GM06990 (cell line): ENCODE measurements at regions not wholly inside any gene's neighbourhood (a gene's known extent, or its start where the extent isn't known, plus 50 kb on each side); places are given as distances from the start of the nearest gene placed in this dataset.
"Not testable (repeated sequence)": the region's sequence is repeated elsewhere in the genome, so short reads cannot be mapped to it uniquely, and the experiment has no call there.

Source experiments
- DNase-seq: peaks from one replicate; pipeline ENCODE4 v3.0.0-alpha.2; 2011; ENCODE audit not compliant: insufficient read length; ENCODE audit errors: extremely low read depth
- H3K27me3 ChIP-seq: replicated peaks from 2 replicates; pipeline ENCODE4 v1.6.0; 2011; ENCODE audit warnings: low read length; ENCODE audit not compliant: control insufficient read depth, insufficient read depth
- H3K36me3 ChIP-seq: 2 replicates; pipeline ENCODE4 v1.5.1; 2011; ENCODE audit warnings: low read length; ENCODE audit not compliant: control insufficient read depth, insufficient read depth
- H3K4me3 ChIP-seq: replicated peaks from 2 replicates; pipeline ENCODE4 v1.5.1; 2011; ENCODE audit warnings: low read depth, mild to moderate bottlenecking, control low read depth, low read length
- CTCF ChIP-seq: IDR thresholded peaks from 2 replicates; pipeline ENCODE4 v1.5.1; 2011; ENCODE audit warnings: low read length, control low read depth, mild to moderate bottlenecking, inconsistent platforms; ENCODE audit not compliant: insufficient read depth, poor library complexity, severe bottlenecking

- Histone ChIP-seq H3K4me3 (no peak overlapping the region), H3K27me3 (no peaks in the 10 kb centered on the region), H3K36me3 (no peaks in the 10 kb centered on the region)
- TF ChIP-seq CTCF, result no peak
- DNase-seq, result no peak
These were observed 317.9 kb upstream of the HTR1E start for GRCh38 chr6:86619428-86619827.

- H3K27me3 ChIP-seq, result no peaks in the 10 kb centered on the region
- DNase-seq, result no peak
- H3K36me3 ChIP-seq, result no peaks in the 10 kb centered on the region
- H3K4me3 ChIP-seq, result no peak overlapping the region
- no peak for TF ChIP-seq CTCF
These were observed 322.0 kb upstream of the HTR1E start for GRCh38 chr6:86615299-86615698.

GRCh38 chr6:86609549-86610388, 327.6 kb upstream of the HTR1E start:
- DNase-seq, result no peak
- TF ChIP-seq CTCF, result no peak
- H3K4me3 ChIP-seq, result no peak overlapping the region
- H3K36me3 ChIP-seq, result no peaks in the 10 kb centered on the region
- no peaks in the 10 kb centered on the region for H3K27me3 ChIP-seq

GRCh38 chr6:86603364-86603763, 334.0 kb upstream of the HTR1E start:
- H3K27me3 ChIP-seq, DNase-seq, H3K36me3 ChIP-seq, H3K4me3 ChIP-seq: not testable (repeated sequence)

GRCh38 chr6:86602093-86602492, 335.2 kb upstream of the HTR1E start:
- H3K27me3 ChIP-seq, DNase-seq, H3K4me3 ChIP-seq, H3K36me3 ChIP-seq: not testable (repeated sequence)

GRCh38 chr6:86598969-86599368, 338.4 kb upstream of the HTR1E start:
- not testable (repeated sequence) for H3K36me3 ChIP-seq, H3K27me3 ChIP-seq, DNase-seq, H3K4me3 ChIP-seq

- no peak for DNase-seq
- no peaks in the 10 kb centered on the region for H3K27me3 ChIP-seq
- no peaks in the 10 kb centered on the region for H3K36me3 ChIP-seq
- no peak for TF ChIP-seq CTCF
- H3K4me3 ChIP-seq, result no peak overlapping the region
These were observed 341.7 kb upstream of the HTR1E start for GRCh38 chr6:86595641-86596040.
